DOHH2 (cell line): ENCODE measurements at regions not wholly inside any gene's neighbourhood (a gene's known extent, or its start where the extent isn't known, plus 50 kb on each side); places are given as distances from the start of the nearest gene placed in this dataset.

Experiments
- H3F3A ChIP-seq: fragments of 200-600 bp; sonication (generic), shearing (Covaris generic); 2 replicates; pipeline ENCODE4 v1.6.0; 2016; ENCODE audit warnings: antibody characterized with exemption, mild to moderate bottlenecking; ENCODE audit not compliant: control insufficient read depth, insufficient read depth
- H3K27ac ChIP-seq: fragments of 200-600 bp; sonication (generic); 2 replicates; pipeline ENCODE4 v1.5.1; 2014; ENCODE audit warnings: low read depth, mild to moderate bottlenecking, low read length, moderate library complexity
- H3K27me3 ChIP-seq: fragments of 200-600 bp; sonication (generic); 2 replicates; pipeline ENCODE4 v1.6.1; 2014; ENCODE audit warnings: mild to moderate bottlenecking, low read length, mixed read lengths; ENCODE audit not compliant: control insufficient read depth
- H3K36me3 ChIP-seq: fragments of 200-600 bp; sonication (generic); 2 replicates; pipeline ENCODE4 v1.6.1; 2014; ENCODE audit warnings: mild to moderate bottlenecking, low read length, moderate library complexity, mixed read lengths; ENCODE audit not compliant: control insufficient read depth
- H3K4me1 ChIP-seq: fragments of 200-600 bp; sonication (generic); 2 replicates; pipeline ENCODE4 v1.6.1; 2014; ENCODE audit warnings: mild to moderate bottlenecking, low read length, mixed read lengths; ENCODE audit not compliant: control insufficient read depth
- H3K4me2 ChIP-seq: fragments of 200-600 bp; sonication (generic); 2 replicates; pipeline ENCODE4 v1.6.0; 2014; ENCODE audit warnings: mild to moderate bottlenecking, low read length, moderate library complexity
- H3K4me3 ChIP-seq: fragments of 200-600 bp; sonication (generic); 2 replicates; pipeline ENCODE4 v1.5.1; 2014; ENCODE audit warnings: mild to moderate bottlenecking, low read length, mixed read lengths
- H3K79me2 ChIP-seq: fragments of 200-600 bp; sonication (generic); 2 replicates; pipeline ENCODE4 v1.6.1; 2014; ENCODE audit warnings: mild to moderate bottlenecking, low read length, mixed read lengths; ENCODE audit not compliant: control insufficient read depth
- H3K9me2 ChIP-seq: fragments of 200-600 bp; sonication (generic); replicated peaks from 2 replicates; pipeline ENCODE4 v1.6.1; 2014; ENCODE audit warnings: mild to moderate bottlenecking, low read length, mixed read lengths; ENCODE audit not compliant: control insufficient read depth
- H3K9me3 ChIP-seq: fragments of 200-600 bp; sonication (generic); 2 replicates; pipeline ENCODE4 v1.6.1; 2014; ENCODE audit warnings: antibody characterized with exemption, low read length, mixed read lengths; ENCODE audit not compliant: control insufficient read depth, insufficient read depth
- H4K20me1 ChIP-seq: fragments of 200-600 bp; sonication (generic); 2 replicates; pipeline ENCODE4 v1.6.0; 2014; ENCODE audit warnings: low read depth, mild to moderate bottlenecking, antibody characterized with exemption, low read length, moderate library complexity; ENCODE audit not compliant: control insufficient read depth, insufficient read depth
- CTCF ChIP-seq: fragments of 200-600 bp; sonication (generic); IDR thresholded peaks from one replicate; pipeline ENCODE4 v1.5.1; 2014; ENCODE audit warnings: antibody characterized with exemption, mild to moderate bottlenecking, low read depth, low read length; ENCODE audit not compliant: poor library complexity, severe bottlenecking
- EZH2phosphoT487 ChIP-seq: fragments of 200-600 bp; sonication (generic); IDR thresholded peaks from 2 replicates; pipeline ENCODE4 v1.6.1; 2017; ENCODE audit warnings: borderline replicate concordance, mild to moderate bottlenecking, antibody characterized with exemption, low read length, moderate library complexity, mixed read lengths

GRCh38 chr1:88530246-88530645, 153.8 kb upstream of the PKN2 start:
- Histone ChIP-seq H3K4me1 (no peaks in the 10 kb centered on the region), H3K4me2 (no peak overlapping the region), H3K36me3 (no peaks in the 10 kb centered on the region), H3K9me3 (no peaks in the 10 kb centered on the region), H3K27me3 (no peaks in the 10 kb centered on the region; the same call in 1 of the 2 replicates), H3K4me3 (no peak overlapping the region), H3K27ac (no peak overlapping the region), H3F3A (no peaks in the 10 kb centered on the region), H4K20me1 (no peaks in the 10 kb centered on the region), H3K79me2 (no peaks in the 10 kb centered on the region), H3K9me2 (no peaks in the 10 kb centered on the region)
- TF ChIP-seq EZH2phosphoT487 (no peak), CTCF (no peak)

DNA sequence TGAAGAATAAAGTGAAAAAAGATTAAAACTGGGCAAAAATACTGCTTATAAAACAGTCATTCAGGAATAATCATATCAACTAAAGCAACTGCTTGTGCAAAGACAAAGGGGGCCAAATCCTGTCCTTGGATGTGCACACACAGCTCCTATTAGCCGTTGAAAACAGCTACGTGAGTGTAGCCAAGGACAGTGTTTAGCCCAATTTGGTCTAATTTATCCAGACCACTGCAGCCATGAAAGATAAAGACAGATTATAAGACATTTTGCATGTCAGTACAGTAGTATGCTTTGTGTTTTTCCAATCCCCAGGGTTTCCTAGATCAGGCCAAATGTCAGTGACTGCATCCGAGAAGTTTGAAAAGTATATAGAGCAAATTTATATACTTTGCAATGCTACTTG, 146.3 kb upstream of the PKN2 start:
- H3K4me3 ChIP-seq, result no peak overlapping the region
- no peaks in the 10 kb centered on the region for H3K9me2 ChIP-seq
- H3F3A ChIP-seq, result no peaks in the 10 kb centered on the region
- no peaks in the 10 kb centered on the region for H3K36me3 ChIP-seq
- H3K4me2 ChIP-seq, result no peak overlapping the region
- no peaks in the 10 kb centered on the region for H3K79me2 ChIP-seq
- TF ChIP-seq EZH2phosphoT487 (no peak), CTCF (no peak)
- no peaks in the 10 kb centered on the region for H3K4me1 ChIP-seq
- no peaks in the 10 kb centered on the region for H4K20me1 ChIP-seq
- H3K9me3 ChIP-seq, result no peaks in the 10 kb centered on the region
- H3K27me3 ChIP-seq, result no peaks in the 10 kb centered on the region
- no peak overlapping the region for H3K27ac ChIP-seq

DNA sequence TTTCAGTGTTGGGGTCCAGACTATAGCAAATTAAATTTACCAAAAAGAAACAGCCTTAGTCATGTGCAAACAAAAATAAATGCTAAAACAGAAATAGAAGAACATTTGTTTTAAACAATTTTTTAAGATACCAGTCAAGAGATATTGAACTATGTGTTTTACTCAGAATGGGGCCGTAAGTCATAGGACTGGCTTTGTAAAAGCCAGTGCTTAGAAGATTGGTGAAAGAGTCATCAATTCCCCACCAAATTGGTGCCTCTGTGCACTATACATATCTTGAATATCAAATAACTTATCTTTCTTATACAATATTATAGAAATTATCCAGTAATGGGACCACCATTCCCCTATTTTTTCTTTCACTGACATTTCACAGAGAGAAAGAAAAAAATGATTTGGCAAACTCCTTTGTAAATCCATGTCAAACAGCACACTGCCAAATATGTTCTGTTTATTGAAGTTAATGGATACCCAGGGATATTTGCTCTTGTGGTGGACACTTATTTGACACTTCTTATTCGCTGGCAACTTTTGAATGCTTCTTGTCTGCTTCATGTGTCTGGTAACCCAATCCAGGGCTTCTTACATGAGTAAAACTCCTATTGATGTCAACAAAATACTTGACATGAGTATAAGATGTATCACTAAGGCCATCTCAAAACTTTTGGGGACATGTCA, 145.7 kb upstream of the PKN2 start:
- no peaks in the 10 kb centered on the region for H4K20me1 ChIP-seq
- H3K9me3 ChIP-seq, result no peaks in the 10 kb centered on the region
- no peaks in the 10 kb centered on the region for H3K27me3 ChIP-seq
- no peak overlapping the region for H3K27ac ChIP-seq
- no peaks in the 10 kb centered on the region for H3K9me2 ChIP-seq
- H3F3A ChIP-seq, result no peaks in the 10 kb centered on the region
- H3K4me2 ChIP-seq, result no peak overlapping the region
- no peaks in the 10 kb centered on the region for H3K36me3 ChIP-seq
- no peaks in the 10 kb centered on the region for H3K79me2 ChIP-seq
- no peaks in the 10 kb centered on the region for H3K4me1 ChIP-seq
- no peak for TF ChIP-seq CTCF
- TF ChIP-seq EZH2phosphoT487, result no peak
- no peak overlapping the region for H3K4me3 ChIP-seq
